Mesenchymal stem cell (in vitro differentiated cells and primary cell): ENCODE measurements at regions not wholly inside any gene's neighbourhood (a gene's known extent, or its start where the extent isn't known, plus 50 kb on each side); places are given as distances from the start of the nearest gene placed in this dataset.

Experiments
- DNase-seq: peaks from one replicate; pipeline ENCODE4 v3.0.0-alpha.2; 2013
- H2AFZ ChIP-seq: one replicate; pipeline ENCODE4 v1.6.1; 2013; ENCODE audit warnings: low read depth, mild to moderate bottlenecking, control low read depth, inconsistent platforms, low read length, moderate library complexity
- H2AK5ac ChIP-seq: 2 replicates; pipeline ENCODE4 v1.6.1; 2013; ENCODE audit warnings: low read length, moderate library complexity, mild to moderate bottlenecking, inconsistent platforms; ENCODE audit not compliant: severe bottlenecking
- H2BK120ac ChIP-seq: one replicate; pipeline ENCODE4 v1.6.1; 2013; ENCODE audit warnings: low read depth, mild to moderate bottlenecking, inconsistent platforms, low read length, moderate library complexity
- H2BK12ac ChIP-seq, 2 experiments: one replicate each; pipeline ENCODE4 v1.6.1; 2013; ENCODE audit warnings: inconsistent platforms in 2 of 2, low read length in 2 of 2, mild to moderate bottlenecking in 2 of 2, moderate library complexity in 2 of 2, control low read depth in 1 of 2
- H2BK15ac ChIP-seq: one replicate; pipeline ENCODE4 v1.6.1; 2013; ENCODE audit warnings: mild to moderate bottlenecking, low read depth, inconsistent platforms; ENCODE audit not compliant: poor library complexity, severe bottlenecking
- H2BK5ac ChIP-seq: 2 replicates; pipeline ENCODE4 v1.6.1; 2013; ENCODE audit warnings: low read depth, mild to moderate bottlenecking, low read length, control low read depth, inconsistent platforms; ENCODE audit not compliant: poor library complexity, severe bottlenecking
- H3K14ac ChIP-seq, 2 experiments: one replicate each; pipeline ENCODE4 v1.6.1; 2013; ENCODE audit warnings: inconsistent platforms in 2 of 2, low read length in 2 of 2, control low read depth in 1 of 2, mild to moderate bottlenecking in 1 of 2, moderate library complexity in 1 of 2
- H3K18ac ChIP-seq, 2 experiments: one replicate each; pipeline ENCODE4 v1.6.1; 2013; ENCODE audit warnings: inconsistent platforms in 2 of 2, low read length in 2 of 2, control low read depth in 1 of 2, low read depth in 1 of 2, mild to moderate bottlenecking in 1 of 2
- H3K23ac ChIP-seq, 2 experiments: one replicate each; pipeline ENCODE4 v1.6.1; 2013; ENCODE audit warnings: inconsistent platforms in 2 of 2, low read length in 2 of 2, mild to moderate bottlenecking in 2 of 2, moderate library complexity in 2 of 2, control low read depth in 1 of 2
- H3K27ac ChIP-seq: 2 replicates; pipeline ENCODE4 v1.5.1; 2013; ENCODE audit warnings: mild to moderate bottlenecking, moderate library complexity, low read length, control low read depth, inconsistent platforms; ENCODE audit not compliant: poor library complexity, severe bottlenecking
- H3K27me3 ChIP-seq, 2 experiments: 2 replicates each; pipeline versions ENCODE4 v1.6.1 to v1.7.0; 2013; ENCODE audit warnings: low read length in 2 of 2, mild to moderate bottlenecking in 2 of 2, moderate library complexity in 2 of 2, control low read depth in 1 of 2, inconsistent platforms in 1 of 2; ENCODE audit not compliant: control insufficient read depth in 1 of 2, insufficient read depth in 1 of 2
- H3K36me3 ChIP-seq, 2 experiments: 2 replicates each; pipeline versions ENCODE4 v1.6.1 to v1.7.0; 2013; ENCODE audit warnings: low read length in 2 of 2, control low read depth in 1 of 2, inconsistent platforms in 1 of 2, low read depth in 1 of 2, mild to moderate bottlenecking in 1 of 2; ENCODE audit not compliant: insufficient read depth in 2 of 2, control insufficient read depth in 1 of 2
- H3K4ac ChIP-seq, 2 experiments: one replicate each; pipeline ENCODE4 v1.6.1; 2013; ENCODE audit warnings: inconsistent platforms in 2 of 2, low read length in 2 of 2, mild to moderate bottlenecking in 2 of 2, moderate library complexity in 2 of 2, control low read depth in 1 of 2, low read depth in 1 of 2
- H3K4me1 ChIP-seq: 2 replicates; pipeline ENCODE4 v1.6.1; 2013; ENCODE audit warnings: low read depth, low read length, control low read depth; ENCODE audit not compliant: control insufficient read depth, insufficient read depth
- H3K4me2 ChIP-seq: 2 replicates; pipeline ENCODE4 v1.6.1; 2013; ENCODE audit warnings: low read length, mild to moderate bottlenecking, inconsistent platforms; ENCODE audit not compliant: poor library complexity, severe bottlenecking
- H3K4me3 ChIP-seq, 2 experiments: 2 replicates each; pipeline versions ENCODE4 v1.5.1 to v1.7.0; 2013; ENCODE audit warnings: low read length in 2 of 2, mild to moderate bottlenecking in 2 of 2, control low read depth in 1 of 2, low read depth in 1 of 2; ENCODE audit not compliant: insufficient read depth in 1 of 2
- H3K79me1 ChIP-seq: replicated peaks from 2 replicates; pipeline ENCODE4 v1.6.1; 2013; ENCODE audit warnings: mild to moderate bottlenecking, control low read depth, low read length, inconsistent platforms; ENCODE audit not compliant: poor library complexity, severe bottlenecking
- H3K9ac ChIP-seq: 2 replicates; pipeline ENCODE4 v1.7.0; 2013; ENCODE audit warnings: mild to moderate bottlenecking, low read length, moderate library complexity
- H3K9me3 ChIP-seq: 2 replicates; pipeline ENCODE4 v1.7.0; 2013; ENCODE audit warnings: mild to moderate bottlenecking, low read length; ENCODE audit not compliant: control insufficient read depth
- H4K8ac ChIP-seq: one replicate; pipeline ENCODE4 v1.6.1; 2013; ENCODE audit warnings: inconsistent platforms, mild to moderate bottlenecking, low read length, moderate library complexity
- H4K91ac ChIP-seq: one replicate; pipeline ENCODE4 v1.6.1; 2013; ENCODE audit warnings: mild to moderate bottlenecking, low read length, inconsistent platforms
- WGBS: methylation state at CpG from one replicate; pipeline ENCODE4 v1.1.7; 2013; ENCODE audit warnings: mixed read lengths; 5-methylcytosine and 5-hydroxymethylcytosine counted together

DNA sequence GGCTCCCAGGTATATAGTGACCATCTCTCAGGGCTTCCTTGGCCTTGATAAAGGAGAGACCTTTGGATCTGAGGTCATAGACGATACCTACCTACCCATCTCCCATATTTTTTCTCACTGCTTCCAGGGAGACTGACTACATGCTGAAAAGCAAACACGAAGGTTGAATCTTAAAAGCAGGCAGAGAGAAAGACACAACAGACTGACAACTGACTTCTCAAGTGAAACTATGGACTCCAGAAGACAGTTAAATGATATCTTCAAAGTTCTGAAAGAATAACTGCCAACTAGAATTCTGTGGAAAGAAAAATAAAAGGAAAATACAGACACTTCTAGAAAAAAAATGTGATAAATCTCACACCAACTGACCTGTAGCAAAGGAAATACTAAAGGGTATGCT, 76.5 kb upstream of the HAAO start:
- DNase-seq = no peak
- Histone ChIP-seq H2AK5ac (no peak overlapping the region), H3K9ac (no peak overlapping the region), H3K9me3 (peaks cover 17% of the 10 kb centered on the region), H4K8ac (no peak overlapping the region), H3K14ac (no peak overlapping the region), H3K36me3 (no peaks in the 10 kb centered on the region), H3K27me3 (no peaks in the 10 kb centered on the region), H3K23ac (no peak overlapping the region), H3K79me1 (no peaks in the 10 kb centered on the region), H3K4me1 (no peaks in the 10 kb centered on the region), H2BK12ac (no peak overlapping the region), H3K4ac (no peak overlapping the region), H2BK120ac (no peak overlapping the region), H3K4me2 (no peak overlapping the region), H3K27ac (no peak overlapping the region), H4K91ac (no peak overlapping the region), H2AFZ (no peak overlapping the region), H3K4me3 (no peak overlapping the region), H2BK5ac (no peak overlapping the region), H3K18ac (no peak overlapping the region), H2BK15ac (no peak overlapping the region)
- WGBS = 97% methylated on average over 2 of the region's 2 CpGs

DNA sequence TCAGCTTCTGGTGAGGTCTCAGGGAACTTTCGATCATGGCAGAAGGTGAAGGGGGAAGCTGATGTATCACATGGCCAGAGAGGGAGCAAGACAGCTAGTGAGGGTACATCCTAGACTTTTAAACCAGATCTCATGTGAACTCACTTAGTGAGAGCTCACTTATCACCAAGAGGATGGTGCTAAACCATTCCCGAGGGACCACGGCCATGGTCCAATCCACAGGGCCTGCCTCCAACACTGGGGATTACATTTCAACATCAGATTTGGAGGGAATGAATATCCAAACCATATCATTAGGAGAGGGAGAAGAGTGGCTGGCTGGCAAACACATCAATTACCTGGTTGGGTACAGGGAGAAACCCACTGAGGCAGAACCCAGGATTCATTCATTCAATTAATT, 75.7 kb upstream of the HAAO start:
- Histone ChIP-seq H2AFZ (no peak overlapping the region), H3K27me3 (no peaks in the 10 kb centered on the region), H2BK12ac (no peak overlapping the region), H3K4me1 (no peaks in the 10 kb centered on the region), H4K8ac (no peak overlapping the region), H3K9me3 (peaks cover 17% of the 10 kb centered on the region), H3K4me3 (no peak overlapping the region), H2BK120ac (no peak overlapping the region), H3K14ac (no peak overlapping the region), H2AK5ac (no peak overlapping the region), H4K91ac (no peak overlapping the region), H3K36me3 (no peaks in the 10 kb centered on the region), H3K4me2 (no peak overlapping the region), H3K79me1 (no peaks in the 10 kb centered on the region), H3K4ac (no peak overlapping the region), H2BK5ac (no peak overlapping the region), H3K18ac (no peak overlapping the region), H3K23ac (no peak overlapping the region), H2BK15ac (no peak overlapping the region), H3K9ac (no peak overlapping the region), H3K27ac (no peak overlapping the region)
- DNase-seq = no peak
- WGBS = 90% methylated on average over 3 of the region's 3 CpGs

DNA sequence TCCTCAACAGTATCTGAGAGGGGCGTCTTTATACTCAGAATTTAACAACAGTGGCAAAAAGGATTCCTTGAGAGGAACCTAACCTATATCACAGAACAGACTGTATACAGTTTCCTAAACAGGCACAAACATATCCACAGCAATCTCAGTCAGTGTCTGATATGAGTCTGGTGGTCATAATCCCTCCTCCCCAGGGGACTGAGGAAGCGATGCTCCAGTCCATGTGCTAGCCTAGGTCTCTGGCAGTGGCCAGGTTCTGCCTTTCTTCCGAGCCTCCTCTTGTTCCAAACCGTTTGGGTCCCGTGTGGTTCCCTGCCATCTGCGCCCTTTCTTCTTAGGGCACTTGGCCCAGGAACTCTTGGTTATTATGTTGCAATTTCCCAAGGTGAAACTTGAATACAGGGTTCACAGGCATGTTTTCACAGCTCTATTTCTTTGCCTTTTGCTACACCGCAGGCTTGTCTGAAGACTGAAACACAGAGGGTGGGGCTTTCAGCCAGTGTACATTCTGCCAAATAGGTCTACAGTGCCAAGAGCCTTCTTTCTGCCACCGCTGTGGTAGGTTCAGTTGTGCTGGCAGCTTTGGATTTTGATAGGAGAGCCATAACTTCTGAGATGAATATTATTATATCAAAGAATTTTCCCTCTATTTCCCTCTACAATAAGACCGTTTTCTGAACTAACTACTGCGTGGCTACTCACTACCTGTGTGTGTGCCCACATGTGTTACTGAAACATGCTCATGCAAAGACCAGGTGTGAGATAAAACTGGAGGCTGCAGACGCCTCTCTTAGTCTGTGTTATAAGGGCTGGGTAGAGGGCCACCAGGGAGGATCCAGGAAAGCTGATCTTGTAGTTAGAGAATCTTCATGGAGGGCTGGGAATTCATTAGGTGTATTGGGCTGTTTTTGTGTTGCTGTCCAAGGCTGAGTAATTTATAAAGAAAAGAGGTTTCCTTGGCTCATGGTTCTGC, 75.0 kb upstream of the HAAO start:
- Histone ChIP-seq H3K18ac (no peak overlapping the region), H2BK5ac (no peak overlapping the region), H3K4me2 (no peak overlapping the region), H2BK120ac (no peak overlapping the region), H2AK5ac (no peak overlapping the region), H3K9ac (peak overlapping the region; percentile 57), H4K8ac (no peak overlapping the region), H2BK12ac (no peak overlapping the region), H3K4ac (no peak overlapping the region), H3K14ac (peak overlapping the region in 1 of 2 experiments; percentile 80), H3K4me1 (no peaks in the 10 kb centered on the region), H4K91ac (no peak overlapping the region), H3K23ac (peak overlapping the region in 1 of 2 experiments; percentile 28), H2BK15ac (no peak overlapping the region), H3K4me3 (no peak overlapping the region), H3K79me1 (no peaks in the 10 kb centered on the region), H3K36me3 (no peaks in the 10 kb centered on the region), H3K9me3 (peaks cover 17% of the 10 kb centered on the region), H3K27me3 (no peaks in the 10 kb centered on the region), H2AFZ (no peak overlapping the region), H3K27ac (no peak overlapping the region)
- no peak for DNase-seq
- 92% methylated on average over 10 of the region's 11 CpGs for WGBS

DNA sequence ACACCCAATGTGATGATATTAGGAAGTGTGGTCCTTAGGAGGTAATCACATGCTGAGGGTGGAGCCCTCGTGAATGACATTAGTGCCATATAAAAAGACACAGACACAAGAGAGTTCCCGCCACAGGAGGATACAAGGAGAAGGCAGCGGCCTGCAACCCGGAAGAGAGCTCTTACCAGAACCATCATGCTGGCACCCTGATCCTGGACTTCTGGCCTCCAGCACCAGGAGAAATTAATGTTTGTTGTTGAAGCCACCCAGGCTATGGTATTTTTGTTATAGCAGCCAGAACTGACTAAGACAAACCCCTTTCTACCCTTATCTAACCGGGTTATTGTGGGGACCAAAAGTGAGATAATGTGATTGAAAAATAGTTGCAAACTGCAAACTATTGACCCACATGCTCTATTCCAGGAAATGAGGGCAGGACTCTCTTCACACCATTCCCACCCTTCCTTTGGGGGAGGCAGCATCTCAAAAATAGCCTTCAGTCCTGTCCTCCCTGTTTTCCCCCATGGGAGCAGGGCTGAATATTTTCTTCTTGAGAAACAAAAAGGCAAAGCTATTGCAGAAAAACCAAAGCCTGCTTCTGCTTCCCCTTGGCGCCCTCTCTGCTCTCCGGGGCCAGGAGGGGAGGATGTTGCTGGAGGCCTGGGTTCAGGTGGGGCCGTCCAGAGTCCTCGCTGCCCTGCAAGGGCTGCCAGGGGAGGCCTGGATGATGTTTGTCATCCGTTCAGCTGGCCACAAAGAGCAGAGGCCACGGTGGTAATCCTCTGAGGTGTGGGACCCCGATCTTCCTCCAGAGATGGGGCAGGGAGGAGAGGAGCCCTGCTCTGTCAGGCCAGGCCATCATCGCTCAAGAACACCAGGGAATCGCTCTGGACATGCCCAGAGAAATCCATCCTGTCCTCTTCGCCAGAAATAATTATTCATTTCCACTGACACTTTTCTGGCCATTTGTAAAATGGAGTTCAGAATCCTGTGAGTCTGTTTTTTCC, 73.8 kb upstream of the HAAO start:
- H3K9ac ChIP-seq = peak overlapping the region; percentile 57
- 84% methylated on average over 11 of the region's 15 CpGs for WGBS
- no peak overlapping the region for H2BK120ac ChIP-seq
- H2AK5ac ChIP-seq = no peak overlapping the region
- no peaks in the 10 kb centered on the region for H3K27me3 ChIP-seq
- H3K4me3 ChIP-seq = no peak overlapping the region
- DNase-seq = no peak
- no peak overlapping the region for H3K4me2 ChIP-seq
- H4K91ac ChIP-seq = peak overlapping the region; percentile 32
- no peaks in the 10 kb centered on the region for H3K36me3 ChIP-seq
- no peak overlapping the region for H2BK15ac ChIP-seq
- peak overlapping the region in 1 of 2 experiments; percentile 1 for H3K18ac ChIP-seq
- H3K4me1 ChIP-seq = no peaks in the 10 kb centered on the region
- no peak overlapping the region for H3K4ac ChIP-seq
- no peak overlapping the region for H2BK12ac ChIP-seq
- no peak overlapping the region for H2BK5ac ChIP-seq
- no peak overlapping the region for H2AFZ ChIP-seq
- H3K9me3 ChIP-seq = peaks cover 17% of the 10 kb centered on the region
- no peak overlapping the region for H4K8ac ChIP-seq
- no peak overlapping the region for H3K14ac ChIP-seq
- H3K23ac ChIP-seq = no peak overlapping the region
- no peaks in the 10 kb centered on the region for H3K79me1 ChIP-seq
- no peak overlapping the region for H3K27ac ChIP-seq
